ENCODE measurements at regions not wholly inside any gene's neighbourhood (a gene's known extent, or its start where the extent isn't known, plus 50 kb on each side); places are given as distances from the start of the nearest gene placed in this dataset.

DNA sequence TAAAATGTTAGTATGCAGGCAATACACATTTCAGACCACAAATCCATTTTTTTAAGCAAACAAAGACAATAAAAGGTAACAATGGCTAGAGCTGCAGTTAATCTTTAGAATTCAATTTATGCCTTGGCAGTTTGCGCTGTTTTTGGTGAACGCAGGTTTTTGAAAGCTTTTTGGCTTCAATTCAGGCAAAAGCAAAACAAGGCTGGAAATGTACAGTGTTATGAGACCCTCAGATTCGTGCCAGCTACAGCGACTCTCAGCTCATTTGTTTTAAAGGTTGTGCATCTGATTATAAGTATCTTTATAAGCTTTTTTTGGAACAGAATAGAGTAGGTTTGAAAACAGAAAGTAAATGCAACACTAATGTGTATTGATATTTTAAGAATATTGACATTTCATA is 63.6 kb upstream of the SOX1 start:
- DNase-seq, result no peak

DNA sequence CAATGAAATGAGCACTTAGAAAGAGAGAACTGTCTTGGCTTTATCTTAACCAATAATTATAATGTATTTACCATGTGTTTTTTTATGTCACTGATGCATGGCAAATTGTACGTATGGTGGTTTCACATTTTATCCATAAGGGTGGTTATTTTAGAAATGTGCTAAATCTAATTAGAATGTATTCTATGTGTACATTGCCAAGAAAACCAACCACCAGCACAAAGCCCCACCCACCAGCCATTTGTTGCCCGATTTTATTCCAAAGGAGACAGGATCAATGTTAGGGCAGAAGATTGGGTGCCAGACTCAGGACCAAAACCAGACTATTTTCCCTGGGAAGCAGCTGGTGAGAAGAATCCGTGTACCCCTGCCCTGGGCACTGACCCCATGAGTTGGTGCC is 63.0 kb upstream of the SOX1 start:
- DNase-seq, result no peak

DNA sequence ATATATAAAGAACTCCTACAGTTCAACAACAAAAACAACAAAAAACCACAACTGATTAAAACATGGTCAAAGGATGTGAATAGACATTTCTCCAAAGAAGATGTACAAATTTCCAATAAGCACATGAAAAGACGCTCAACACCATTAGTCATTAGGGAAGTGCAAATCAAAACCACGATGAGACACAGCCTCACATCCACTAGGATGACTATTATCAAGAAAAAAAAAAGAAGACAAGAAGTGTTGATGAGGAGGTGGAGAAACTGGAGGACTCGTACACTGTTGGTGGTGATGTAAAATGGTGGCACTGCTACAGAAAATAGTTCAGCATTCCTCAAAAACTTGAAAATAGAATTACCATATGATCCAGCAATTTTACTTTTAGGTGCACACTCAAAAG is 61.0 kb upstream of the SOX1 start:
- DNase-seq, result no peak

DNA sequence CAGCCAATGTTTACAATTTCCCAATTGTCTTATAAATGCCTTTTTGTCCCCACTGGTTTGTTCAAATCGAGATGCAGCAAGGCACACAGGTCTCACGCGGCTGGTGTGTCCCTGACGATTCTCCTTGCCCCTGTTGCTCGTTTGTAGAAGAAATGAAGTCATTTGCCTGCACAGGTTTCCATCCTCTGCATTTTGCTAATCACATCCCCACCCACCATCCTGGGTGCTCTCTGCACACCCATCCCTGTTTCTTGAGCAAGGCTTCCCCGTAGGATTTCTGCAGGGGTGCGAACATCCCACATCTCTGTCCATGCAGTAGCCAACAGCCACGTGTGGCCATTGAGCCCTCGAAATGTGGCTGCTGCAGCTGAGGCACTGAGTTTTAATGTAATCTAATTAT is 59.8 kb upstream of the SOX1 start:
- no peak for DNase-seq

DNA sequence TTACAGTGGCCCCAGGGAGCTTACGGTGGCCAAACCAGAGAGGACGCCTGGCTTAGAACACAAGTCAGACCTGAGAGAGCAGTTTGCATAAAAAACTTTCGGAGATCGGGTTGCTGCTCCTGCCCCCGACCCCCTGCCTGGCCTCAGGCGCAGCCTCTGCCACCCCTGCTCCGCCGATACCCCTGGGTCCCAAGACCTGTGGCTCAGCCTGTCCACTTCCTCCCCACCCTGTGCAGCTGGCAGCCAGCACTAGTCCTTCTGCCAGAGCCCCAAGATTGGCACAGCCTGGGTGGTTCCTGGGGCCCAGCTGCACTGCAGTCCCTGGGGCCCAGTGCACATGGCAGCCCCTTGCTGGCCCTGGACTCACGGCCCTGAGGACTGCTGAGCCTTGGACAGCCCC is 56.2 kb upstream of the SOX1 start:
- no peak for DNase-seq

DNA sequence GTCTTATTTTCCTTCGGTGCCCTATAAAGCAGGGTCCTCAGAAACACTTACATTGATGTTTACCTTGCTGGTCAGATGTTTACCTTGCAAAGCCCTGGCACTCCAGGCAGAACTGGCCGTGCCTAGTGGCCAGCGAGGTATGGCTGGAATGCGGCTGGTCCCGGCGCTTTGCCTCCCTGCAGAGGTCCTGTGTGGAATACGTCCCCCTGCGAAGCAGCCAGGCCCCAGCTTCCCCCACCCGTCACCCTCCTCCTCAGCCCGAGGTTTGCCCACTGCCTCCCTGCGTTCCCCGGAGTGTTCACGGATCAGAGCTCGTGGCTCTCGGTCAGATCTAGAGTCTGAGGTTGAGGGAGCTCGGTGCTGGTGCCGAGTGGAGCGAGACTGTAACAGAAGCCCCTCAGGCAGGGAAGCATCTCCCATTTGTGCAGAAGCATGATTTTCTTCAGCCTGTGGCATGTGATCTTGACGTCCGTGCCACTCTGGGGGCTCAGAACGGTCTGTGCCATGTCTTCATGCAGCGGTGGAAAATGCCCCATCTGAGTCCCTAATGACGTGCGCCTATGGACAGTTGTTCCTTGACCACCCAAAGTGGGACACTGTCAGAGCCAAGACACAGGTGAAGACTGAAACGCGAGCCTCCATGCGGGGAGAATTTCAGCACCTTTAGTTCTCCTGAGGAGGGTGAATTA is 54.8 kb upstream of the SOX1 start:
- DNase-seq, result no peak

DNA sequence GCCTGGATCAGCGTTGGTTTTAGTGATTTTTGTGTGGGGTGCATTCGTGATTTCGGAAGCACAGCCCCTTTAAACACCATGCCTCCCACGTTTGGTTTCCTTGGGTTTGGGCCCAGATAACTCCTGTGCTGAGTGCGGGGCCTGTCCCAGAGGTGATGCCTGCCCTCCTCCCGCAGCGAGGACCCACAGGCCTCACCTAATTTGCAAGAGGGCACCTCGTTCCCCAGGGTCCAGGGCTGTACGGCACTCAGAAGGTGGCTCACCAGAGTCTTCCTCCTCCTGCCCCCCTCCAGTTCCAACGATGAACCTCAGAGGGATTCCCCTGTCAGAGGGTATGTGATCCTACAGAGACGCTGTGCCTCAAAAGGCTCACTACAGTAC is 54.3 kb upstream of the SOX1 start:
- DNase-seq, result no peak

DNA sequence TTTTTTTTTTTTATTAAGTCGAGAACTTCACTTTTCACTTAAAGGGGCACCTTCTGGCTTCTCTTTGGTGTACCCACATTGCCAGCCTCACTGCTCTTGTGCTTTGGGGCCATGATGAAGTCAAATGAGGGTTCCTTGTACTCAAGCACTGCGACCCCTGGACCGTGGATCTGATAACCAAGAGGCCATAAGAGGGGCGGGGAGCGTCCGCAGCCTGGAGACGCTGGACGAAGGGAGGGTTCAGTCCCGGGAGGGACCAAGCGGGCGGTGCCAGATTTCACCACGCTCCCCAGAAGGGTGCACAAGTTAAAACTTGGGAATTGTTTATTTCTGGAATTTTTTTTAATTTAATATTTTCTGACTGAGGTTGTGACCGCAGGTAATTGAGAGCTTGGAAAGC is 53.3 kb upstream of the SOX1 start:
- no peak for DNase-seq

DNA sequence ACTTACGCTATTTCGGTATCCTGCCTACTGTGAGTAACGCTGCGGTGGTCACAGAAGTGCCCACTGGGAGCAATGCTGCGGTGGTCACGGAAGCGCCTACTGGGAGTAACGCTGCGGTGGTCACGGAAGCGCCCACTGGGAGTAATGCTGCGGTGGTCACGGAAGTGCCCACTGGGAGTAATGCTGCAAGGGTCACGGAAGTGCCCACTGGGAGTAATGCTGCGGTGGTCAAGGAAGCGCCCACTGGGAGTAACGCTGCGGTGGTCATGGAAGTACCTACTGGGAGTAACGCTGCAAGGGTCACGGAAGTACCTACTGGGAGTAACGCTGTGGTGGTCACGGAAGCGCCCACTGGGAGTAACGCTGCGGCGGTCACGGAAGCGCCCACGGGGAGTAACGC is 52.1 kb upstream of the SOX1 start:
- no peak for DNase-seq
